ENCODE measurements at regions not wholly inside any gene's neighbourhood (a gene's known extent, or its start where the extent isn't known, plus 50 kb on each side); places are given as distances from the start of the nearest gene placed in this dataset.
"Not testable (repeated sequence)": the region's sequence is repeated elsewhere in the genome, so short reads cannot be mapped to it uniquely, and the experiment has no call there.

DNA sequence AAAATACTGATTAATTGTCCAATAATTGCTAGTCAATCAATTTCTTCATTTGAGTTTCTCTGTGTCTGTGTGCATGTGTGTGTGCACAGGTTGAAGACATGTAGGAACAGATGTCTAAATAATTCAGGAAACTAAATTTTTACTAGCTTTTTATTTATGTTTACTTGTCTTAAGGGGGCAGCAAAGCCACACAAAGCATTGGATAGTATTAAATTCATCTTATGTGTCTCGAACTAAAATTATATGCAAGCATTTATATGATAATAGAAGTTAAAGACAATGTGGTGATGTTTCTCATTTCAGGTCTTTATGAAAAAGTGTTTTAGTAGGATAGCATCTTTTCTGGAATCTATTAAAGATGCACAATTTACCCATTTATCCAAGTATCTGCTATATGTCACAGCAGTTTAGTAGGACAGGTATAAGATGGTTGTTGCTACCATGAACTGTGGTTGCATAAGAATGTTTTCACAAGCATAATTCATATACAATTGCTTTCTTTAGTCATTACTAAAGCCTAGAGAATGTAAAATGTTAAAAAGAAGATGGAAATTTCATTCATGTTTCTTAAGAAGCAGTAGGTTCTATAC lies 784.6 kb upstream of the NUDT12 start:
- H3K4me1 ChIP-seq (ENCODE audit: insufficient read depth, low read length), result peaks cover 9% of the 10 kb centered on the region; the same call in 1 of the 2 replicates
- H3K9ac ChIP-seq (ENCODE audit: low read depth, low read length), result no peak overlapping the region
- H3K27ac ChIP-seq (ENCODE audit: low read length), result no peak overlapping the region
- no peaks in the 10 kb centered on the region for H3K9me3 ChIP-seq (ENCODE audit: insufficient read depth, low read depth, low read length)
- H3K4me3 ChIP-seq (ENCODE audit: low read length), result no peak overlapping the region
- H3K36me3 ChIP-seq (ENCODE audit: insufficient read depth, low read depth, low read length), result no peaks in the 10 kb centered on the region
- no peaks in the 10 kb centered on the region for H3K27me3 ChIP-seq (ENCODE audit: insufficient read depth, low read length)

DNA sequence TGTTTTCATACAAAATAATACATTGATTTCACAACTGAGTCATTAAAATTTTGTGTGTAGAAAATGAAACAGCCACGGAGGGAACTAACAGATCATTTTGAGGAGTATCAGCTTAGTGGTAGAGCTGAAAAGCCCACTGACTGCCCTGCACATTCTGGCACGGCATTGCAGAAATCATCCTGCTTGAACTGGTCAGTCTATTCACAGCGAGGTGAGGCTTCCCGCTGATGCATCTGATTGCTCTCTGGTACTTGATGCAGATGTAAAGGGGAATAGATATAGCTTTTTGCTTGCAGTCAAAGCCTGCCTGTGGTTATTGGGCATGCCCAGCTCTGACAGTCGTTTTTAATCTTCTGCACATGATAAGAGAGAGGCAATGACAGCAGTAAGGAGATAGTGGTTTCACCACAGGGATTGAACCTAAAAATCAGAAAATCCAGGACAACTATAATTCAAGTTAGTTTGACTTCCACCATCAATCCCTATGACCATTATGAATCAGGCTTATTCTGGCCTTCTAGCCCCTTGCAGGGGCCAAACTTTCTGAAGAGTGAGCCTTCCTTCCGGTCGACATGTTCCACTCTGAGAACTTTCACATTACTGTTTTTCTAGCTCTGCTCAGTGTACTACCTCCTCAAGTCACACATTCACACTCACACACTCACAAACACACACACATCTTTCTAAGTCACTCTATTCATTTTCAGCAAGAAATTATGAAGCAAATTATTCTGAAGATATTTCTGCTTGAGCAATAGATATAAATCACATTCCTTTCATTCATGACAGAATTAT lies 782.8 kb upstream of the NUDT12 start:
- H3K4me1 ChIP-seq (ENCODE audit: insufficient read depth, low read length), result peaks cover 10% of the 10 kb centered on the region; the same call in 1 of the 2 replicates
- no peaks in the 10 kb centered on the region for H3K9me3 ChIP-seq (ENCODE audit: insufficient read depth, low read depth, low read length)
- no peaks in the 10 kb centered on the region for H3K36me3 ChIP-seq (ENCODE audit: insufficient read depth, low read depth, low read length)
- no peak overlapping the region for H3K27ac ChIP-seq (ENCODE audit: low read length)
- no peaks in the 10 kb centered on the region for H3K27me3 ChIP-seq (ENCODE audit: insufficient read depth, low read length)
- H3K4me3 ChIP-seq (ENCODE audit: low read length), result no peak overlapping the region
- no peak overlapping the region for H3K9ac ChIP-seq (ENCODE audit: low read depth, low read length)

DNA sequence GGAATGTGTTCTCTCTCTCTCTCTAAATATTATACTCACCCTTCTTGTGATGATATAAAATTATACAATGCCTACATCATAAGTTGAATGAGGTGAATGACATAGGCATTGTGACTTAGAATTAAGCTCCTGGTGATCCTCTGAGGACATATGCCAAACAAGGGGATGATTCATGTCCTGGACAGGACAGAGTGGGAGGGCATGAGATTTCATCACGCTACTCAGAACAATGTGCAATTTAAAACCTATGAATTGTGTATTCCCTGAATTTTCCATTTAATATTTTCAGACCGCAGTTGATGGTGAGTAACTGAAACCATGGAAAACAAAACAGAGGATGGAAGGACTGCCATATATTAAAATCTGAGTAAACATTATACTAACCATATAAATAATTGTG lies 782.2 kb upstream of the NUDT12 start:
- H3K36me3 ChIP-seq (ENCODE audit: insufficient read depth, low read depth, low read length), result no peaks in the 10 kb centered on the region
- H3K9ac ChIP-seq (ENCODE audit: low read depth, low read length), result no peak overlapping the region
- H3K27ac ChIP-seq (ENCODE audit: low read length), result no peak overlapping the region
- H3K4me3 ChIP-seq (ENCODE audit: low read length), result no peak overlapping the region
- H3K9me3 ChIP-seq (ENCODE audit: insufficient read depth, low read depth, low read length), result no peaks in the 10 kb centered on the region
- H3K4me1 ChIP-seq (ENCODE audit: insufficient read depth, low read length), result peaks cover 15% of the 10 kb centered on the region; the same call in 1 of the 2 replicates
- H3K27me3 ChIP-seq (ENCODE audit: insufficient read depth, low read length), result no peaks in the 10 kb centered on the region

DNA sequence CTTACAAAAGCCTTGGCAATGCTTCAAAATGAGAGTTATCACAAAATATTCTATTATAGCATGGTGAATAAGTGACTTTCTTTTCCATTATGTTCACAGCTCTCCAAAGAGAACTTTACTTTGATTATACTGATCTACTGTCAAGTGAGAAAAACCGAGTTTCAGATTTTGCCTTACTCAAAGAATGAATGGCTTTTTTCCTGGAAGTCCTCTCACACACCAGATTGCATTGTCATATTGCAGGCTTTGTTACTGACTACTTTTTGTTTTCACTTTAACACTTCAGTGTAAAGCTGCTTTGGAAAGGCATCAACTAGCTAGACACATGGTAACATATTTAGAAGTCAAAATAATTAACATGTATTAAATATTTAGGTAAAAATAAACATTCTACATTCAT lies 765.2 kb upstream of the NUDT12 start:
- Histone ChIP-seq H3K9ac (ENCODE audit: low read depth, low read length) (no peak overlapping the region), H3K9me3 (ENCODE audit: insufficient read depth, low read depth, low read length) (no peaks in the 10 kb centered on the region), H3K4me1 (ENCODE audit: insufficient read depth, low read length) (no peaks in the 10 kb centered on the region), H3K27ac (ENCODE audit: low read length) (no peak overlapping the region), H3K27me3 (ENCODE audit: insufficient read depth, low read length) (no peaks in the 10 kb centered on the region), H3K36me3 (ENCODE audit: insufficient read depth, low read depth, low read length) (no peaks in the 10 kb centered on the region), H3K4me3 (ENCODE audit: low read length) (no peak overlapping the region)

DNA sequence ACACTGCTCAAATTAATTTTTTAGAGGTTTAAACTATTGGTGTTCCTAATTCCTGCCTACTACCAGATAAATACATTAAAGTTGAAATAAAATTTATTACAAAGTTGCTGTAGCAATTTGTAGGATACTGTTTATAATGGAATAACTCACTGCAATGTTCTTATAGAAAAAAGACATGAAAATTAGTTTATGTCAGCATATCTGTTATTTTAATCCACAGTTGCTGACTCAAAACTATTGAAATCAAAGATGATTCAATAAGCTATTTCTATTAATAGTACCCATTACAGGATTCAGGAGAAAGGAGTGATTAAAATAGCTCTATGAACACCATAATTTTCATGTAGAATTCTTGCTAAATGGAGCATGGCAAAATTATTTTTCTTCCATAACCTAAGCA lies 764.4 kb upstream of the NUDT12 start:
- no peak overlapping the region for H3K4me3 ChIP-seq (ENCODE audit: low read length)
- H3K4me1 ChIP-seq (ENCODE audit: insufficient read depth, low read length), result no peaks in the 10 kb centered on the region
- no peaks in the 10 kb centered on the region for H3K36me3 ChIP-seq (ENCODE audit: insufficient read depth, low read depth, low read length)
- no peak overlapping the region for H3K9ac ChIP-seq (ENCODE audit: low read depth, low read length)
- no peaks in the 10 kb centered on the region for H3K27me3 ChIP-seq (ENCODE audit: insufficient read depth, low read length)
- no peak overlapping the region for H3K27ac ChIP-seq (ENCODE audit: low read length)
- no peaks in the 10 kb centered on the region for H3K9me3 ChIP-seq (ENCODE audit: insufficient read depth, low read depth, low read length)

DNA sequence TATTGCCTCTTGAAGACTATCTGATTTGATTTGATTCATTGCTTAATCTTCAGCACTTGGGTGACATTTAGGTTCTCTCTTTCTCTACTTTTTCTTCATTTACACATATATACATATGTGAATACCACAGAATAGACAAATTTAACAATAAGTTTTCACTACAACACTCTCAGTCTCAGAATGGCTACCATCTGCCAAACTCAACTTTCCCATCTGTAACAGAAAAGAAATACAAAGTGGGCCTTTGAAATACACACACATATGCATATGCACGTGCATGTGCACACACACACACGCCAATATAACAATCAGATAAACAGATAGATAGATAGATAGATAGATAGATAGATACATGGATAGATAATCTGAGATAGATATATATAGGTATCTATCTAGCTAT lies 762.8 kb upstream of the NUDT12 start:
- no peaks in the 10 kb centered on the region for H3K36me3 ChIP-seq (ENCODE audit: insufficient read depth, low read depth, low read length)
- H3K4me1 ChIP-seq (ENCODE audit: insufficient read depth, low read length), result no peaks in the 10 kb centered on the region
- H3K27ac ChIP-seq (ENCODE audit: low read length), result no peak overlapping the region
- no peak overlapping the region for H3K9ac ChIP-seq (ENCODE audit: low read depth, low read length)
- no peaks in the 10 kb centered on the region for H3K9me3 ChIP-seq (ENCODE audit: insufficient read depth, low read depth, low read length)
- no peak overlapping the region for H3K4me3 ChIP-seq (ENCODE audit: low read length)
- no peaks in the 10 kb centered on the region for H3K27me3 ChIP-seq (ENCODE audit: insufficient read depth, low read length)

DNA sequence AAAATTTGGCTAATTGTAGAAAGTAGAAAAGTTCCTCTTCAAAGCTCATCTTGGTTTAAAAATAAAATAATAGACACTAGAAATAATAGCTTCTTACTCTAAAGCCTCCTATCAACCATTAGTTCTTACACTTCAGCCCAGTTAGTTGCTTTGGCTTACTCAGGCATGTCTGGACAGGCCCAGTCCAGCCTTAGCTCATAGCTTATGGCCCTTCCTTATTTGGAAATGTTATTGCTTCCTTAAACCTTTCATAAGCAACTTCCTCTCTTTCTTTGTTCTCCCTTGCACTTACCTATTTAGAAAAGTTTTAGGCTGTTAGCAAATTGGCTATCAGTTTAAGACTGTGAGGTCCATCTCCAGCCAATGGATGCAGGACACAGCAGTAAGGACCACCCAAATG lies 754.1 kb upstream of the NUDT12 start:
- not testable (repeated sequence) for H3K4me3 ChIP-seq (ENCODE audit: low read length); H3K36me3 ChIP-seq (ENCODE audit: insufficient read depth, low read depth, low read length); H3K27ac ChIP-seq (ENCODE audit: low read length); H3K4me1 ChIP-seq (ENCODE audit: insufficient read depth, low read length); H3K27me3 ChIP-seq (ENCODE audit: insufficient read depth, low read length); H3K9ac ChIP-seq (ENCODE audit: low read depth, low read length)
- H3K9me3 ChIP-seq (ENCODE audit: insufficient read depth, low read depth, low read length), result peaks cover 10% of the 10 kb centered on the region

DNA sequence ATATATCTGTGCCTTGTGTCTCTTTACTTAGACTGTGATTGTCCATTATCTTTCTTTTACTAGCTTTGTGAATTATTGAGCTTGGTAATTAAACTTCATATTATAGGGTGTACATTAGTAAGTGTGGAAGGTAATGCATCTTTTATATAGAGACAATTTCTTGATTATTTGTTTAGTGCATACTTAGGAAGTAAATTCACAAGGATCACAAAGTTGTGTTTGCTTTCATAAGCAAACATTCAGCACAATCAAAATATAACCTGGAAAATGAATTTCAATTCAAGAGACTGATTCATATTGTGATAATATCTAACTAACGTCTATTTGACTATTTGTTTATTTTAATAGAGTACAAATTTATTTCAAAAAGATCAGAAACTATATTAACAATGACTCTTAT lies 749.9 kb upstream of the NUDT12 start:
- H3K27ac ChIP-seq (ENCODE audit: low read length), result no peak overlapping the region
- no peaks in the 10 kb centered on the region for H3K4me1 ChIP-seq (ENCODE audit: insufficient read depth, low read length)
- no peak overlapping the region for H3K4me3 ChIP-seq (ENCODE audit: low read length)
- H3K27me3 ChIP-seq (ENCODE audit: insufficient read depth, low read length), result no peaks in the 10 kb centered on the region
- peaks cover 9% of the 10 kb centered on the region for H3K9me3 ChIP-seq (ENCODE audit: insufficient read depth, low read depth, low read length)
- no peaks in the 10 kb centered on the region for H3K36me3 ChIP-seq (ENCODE audit: insufficient read depth, low read depth, low read length)
- no peak overlapping the region for H3K9ac ChIP-seq (ENCODE audit: low read depth, low read length)

DNA sequence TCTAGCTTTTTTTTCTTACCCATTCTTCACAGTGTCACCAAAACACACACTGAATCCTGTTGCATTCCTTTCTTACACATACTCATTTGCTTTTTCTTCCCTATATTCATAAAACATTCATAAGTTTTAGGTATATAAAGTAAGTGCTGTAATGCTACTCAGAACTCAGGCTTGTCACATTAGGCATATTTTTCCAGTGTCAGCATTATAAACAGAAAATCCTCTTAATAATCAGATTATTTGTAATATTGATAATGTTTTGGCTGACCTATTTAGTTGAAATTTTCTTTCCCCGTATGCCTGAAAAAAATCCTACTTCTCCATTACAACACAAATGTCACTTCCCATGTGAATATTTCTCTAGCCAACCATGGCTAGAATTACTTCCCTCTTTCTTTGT lies 743.0 kb upstream of the NUDT12 start:
- Histone ChIP-seq H3K27me3 (ENCODE audit: insufficient read depth, low read length) (no peaks in the 10 kb centered on the region), H3K4me1 (ENCODE audit: insufficient read depth, low read length) (no peaks in the 10 kb centered on the region), H3K27ac (ENCODE audit: low read length) (no peak overlapping the region), H3K9ac (ENCODE audit: low read depth, low read length) (no peak overlapping the region), H3K4me3 (ENCODE audit: low read length) (no peak overlapping the region), H3K36me3 (ENCODE audit: insufficient read depth, low read depth, low read length) (no peaks in the 10 kb centered on the region), H3K9me3 (ENCODE audit: insufficient read depth, low read depth, low read length) (no peaks in the 10 kb centered on the region)

DNA sequence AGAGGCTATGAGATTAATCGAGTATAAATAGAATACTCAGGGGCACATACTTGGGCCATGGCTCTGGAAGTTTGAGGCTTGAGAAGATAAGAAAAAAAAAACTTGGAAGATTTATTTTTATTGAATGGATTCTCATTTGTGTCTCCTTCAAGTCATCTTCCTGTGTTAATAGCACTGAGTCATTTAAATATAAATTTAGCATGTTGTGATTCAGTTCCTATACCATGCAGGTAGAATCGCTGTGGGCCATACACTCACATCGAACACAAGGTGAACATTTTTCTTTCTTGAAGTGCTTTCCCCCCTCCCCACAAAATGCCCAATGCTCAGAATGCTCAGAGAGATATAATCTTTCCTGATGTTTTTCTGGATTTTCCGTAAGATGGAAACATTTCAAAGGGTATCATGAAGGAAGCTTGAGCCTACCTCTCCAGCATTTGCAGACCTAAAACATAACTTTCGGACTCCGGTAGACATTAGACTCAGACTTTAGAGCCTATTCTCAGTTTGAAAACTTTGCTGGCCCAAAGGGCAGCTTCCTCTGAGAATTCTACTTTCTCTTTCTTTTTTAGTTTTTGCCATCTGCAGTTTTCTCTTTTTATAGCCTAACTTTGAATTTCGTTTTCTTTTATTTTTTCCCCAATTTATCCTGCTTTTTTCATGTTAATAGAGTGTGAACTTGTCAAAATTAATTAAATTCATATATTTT lies 737.6 kb upstream of the NUDT12 start:
- Histone ChIP-seq H3K9me3 (ENCODE audit: insufficient read depth, low read depth, low read length) (no peaks in the 10 kb centered on the region), H3K27me3 (ENCODE audit: insufficient read depth, low read length) (no peaks in the 10 kb centered on the region), H3K9ac (ENCODE audit: low read depth, low read length) (no peak overlapping the region), H3K4me3 (ENCODE audit: low read length) (no peak overlapping the region), H3K27ac (ENCODE audit: low read length) (no peak overlapping the region), H3K36me3 (ENCODE audit: insufficient read depth, low read depth, low read length) (no peaks in the 10 kb centered on the region), H3K4me1 (ENCODE audit: insufficient read depth, low read length) (no peaks in the 10 kb centered on the region)

DNA sequence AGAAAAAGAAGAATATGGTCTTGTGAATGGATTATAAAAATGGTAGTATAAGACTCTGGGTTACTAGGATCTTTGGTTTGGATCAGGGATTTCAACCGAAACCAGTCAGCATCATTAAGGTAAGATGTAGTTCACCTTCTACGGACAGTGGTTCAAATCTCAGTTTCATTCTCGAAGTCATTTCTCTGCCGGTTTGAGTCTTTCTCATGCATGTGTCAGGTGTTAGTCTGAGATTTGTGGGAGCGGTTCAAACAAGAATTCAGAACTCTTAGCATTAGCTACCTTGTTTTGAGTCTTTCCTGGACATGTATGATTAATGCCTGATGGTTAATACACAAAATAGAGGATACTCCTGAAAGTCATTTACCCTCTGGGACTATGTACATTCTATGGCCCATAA lies 735.9 kb upstream of the NUDT12 start:
- Histone ChIP-seq H3K36me3 (ENCODE audit: insufficient read depth, low read depth, low read length) (no peaks in the 10 kb centered on the region), H3K9ac (ENCODE audit: low read depth, low read length) (no peak overlapping the region), H3K4me3 (ENCODE audit: low read length) (no peak overlapping the region), H3K9me3 (ENCODE audit: insufficient read depth, low read depth, low read length) (no peaks in the 10 kb centered on the region), H3K27ac (ENCODE audit: low read length) (no peak overlapping the region), H3K27me3 (ENCODE audit: insufficient read depth, low read length) (no peaks in the 10 kb centered on the region), H3K4me1 (ENCODE audit: insufficient read depth, low read length) (no peaks in the 10 kb centered on the region)

DNA sequence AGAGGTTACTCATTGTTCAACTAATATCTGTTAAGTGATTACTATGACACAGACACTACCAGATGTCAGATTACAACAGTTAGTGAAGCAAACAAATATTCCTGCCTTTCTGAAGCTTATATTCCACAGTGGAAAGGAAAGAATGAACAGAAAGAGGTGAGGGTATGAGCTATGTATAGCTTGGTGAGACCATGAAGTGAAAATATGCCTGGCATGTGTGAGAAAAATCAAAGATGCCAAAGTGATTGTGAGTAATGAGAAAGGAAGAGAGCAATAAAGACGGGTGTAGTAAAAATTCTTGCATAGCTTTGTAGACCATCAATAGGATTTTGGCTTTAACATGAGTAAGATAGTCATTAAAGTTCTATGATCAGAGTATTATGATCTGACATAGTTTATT lies 734.5 kb upstream of the NUDT12 start:
- Histone ChIP-seq H3K27me3 (ENCODE audit: insufficient read depth, low read length) (no peaks in the 10 kb centered on the region), H3K27ac (ENCODE audit: low read length) (no peak overlapping the region), H3K9ac (ENCODE audit: low read depth, low read length) (no peak overlapping the region), H3K9me3 (ENCODE audit: insufficient read depth, low read depth, low read length) (no peaks in the 10 kb centered on the region), H3K4me3 (ENCODE audit: low read length) (no peak overlapping the region), H3K36me3 (ENCODE audit: insufficient read depth, low read depth, low read length) (no peaks in the 10 kb centered on the region), H3K4me1 (ENCODE audit: insufficient read depth, low read length) (no peaks in the 10 kb centered on the region)

All from iPS-20b (cell line).